ENCODE measurements at regions not wholly inside any gene's neighbourhood (a gene's known extent, or its start where the extent isn't known, plus 50 kb on each side); places are given as distances from the start of the nearest gene placed in this dataset.

DNA sequence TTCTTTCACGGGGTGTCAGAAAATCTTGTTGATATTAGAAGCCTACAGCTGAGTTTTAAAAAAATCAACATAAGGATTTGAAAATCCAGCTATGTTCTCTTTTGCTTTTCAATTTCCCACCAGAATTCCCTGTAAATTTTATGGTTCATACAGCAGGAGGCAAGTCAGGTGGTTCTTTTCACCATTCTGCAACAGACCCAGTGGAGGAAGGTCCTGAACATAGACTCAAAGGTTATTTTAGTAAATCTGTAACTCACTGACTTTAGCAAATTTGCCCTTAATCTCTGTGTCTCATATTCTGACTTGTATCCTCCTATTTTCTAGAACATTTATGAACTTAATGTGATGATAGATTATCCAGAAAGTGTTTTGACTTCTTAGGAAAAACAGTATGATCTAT, 235.4 kb upstream of the E2F7 start:
- intact Hi-C loops (cut with micrococcal nuclease): no loop called here
- ChIA-PET CTCF (ENCODE audit: low intra/inter-chr PET ratio) (no interaction called here), POLR2A (no interaction called here)
- in situ Hi-C loops (cut with MboI): no loop called here
- WGBS (ENCODE audit: insufficient coverage, low coverage, missing lambda C conversion rate): 0% methylated on average over 1 of the region's 1 CpG
- H3K9ac ChIP-seq (ENCODE audit: insufficient read depth in 1 of 2, low read depth in 2 of 2, low read length in 2 of 2): no peak overlapping the region
- no peaks in the 10 kb centered on the region for H3K79me2 ChIP-seq (ENCODE audit: control insufficient read depth, insufficient read depth, low read length)
- H3K27me3 ChIP-seq (ENCODE audit: control insufficient read depth in 2 of 2, insufficient read depth in 2 of 2, low read length in 2 of 2): no peaks in the 10 kb centered on the region
- H3K9me3 ChIP-seq (replicated peaks; ENCODE audit: control insufficient read depth, insufficient read depth, low read depth, low read length): no peaks in the 10 kb centered on the region
- ATAC-seq (no peak), FAIRE-seq (no peak), DNase-seq (ENCODE audit: extremely low read depth in 1 of 4, low spot score in 3 of 4) (no peak)
- H3K36me3 ChIP-seq (ENCODE audit: control insufficient read depth, insufficient read depth, low read length): no peaks in the 10 kb centered on the region
- BruUV-seq (replicated peaks): no TSS peak
- no peaks in the 10 kb centered on the region for H4K20me1 ChIP-seq (replicated peaks; ENCODE audit: control insufficient read depth, insufficient read depth, low read length)
- no peak overlapping the region for H3K4me3 ChIP-seq
- H3K4me1 ChIP-seq (replicated peaks in 1 of 2; ENCODE audit: control insufficient read depth in 2 of 2, insufficient read depth in 2 of 2, low read length in 2 of 2): no peaks in the 10 kb centered on the region
- TF ChIP-seq BCOR (IDR thresholded peaks at IDR 0.05) (no peak), ARID3B (CRISPR knock-in tag; IDR thresholded peaks at IDR 0.05; ENCODE audit: borderline replicate concordance) (no peak), ZBTB5 (IDR thresholded peaks at IDR 0.05) (no peak), MAFG (tag; conservative IDR thresholded peaks at IDR 0.05) (no peak)
- no peak overlapping the region for H3K4me2 ChIP-seq (ENCODE audit: insufficient read depth, low read length)
- H3K9me1 ChIP-seq (ENCODE audit: control insufficient read depth, insufficient read depth, low read length): no peaks in the 10 kb centered on the region
- no peak overlapping the region for H2AFZ ChIP-seq (ENCODE audit: low read depth, low read length)
- H3K27ac ChIP-seq (ENCODE audit: extremely low read depth, low read depth, low read length): no peak overlapping the region
